H1 (cell line): ENCODE measurements at regions not wholly inside any gene's neighbourhood (a gene's known extent, or its start where the extent isn't known, plus 50 kb on each side); places are given as distances from the start of the nearest gene placed in this dataset.

Experiments used
- TF ChIP-seq, protein P1 (sequence below): fragments of 300-600 bp; sonication (generic); IDR thresholded peaks from 2 replicates; pipeline ENCODE4 v1.7.1; 2012; ENCODE audit warnings: low read length, moderate library complexity, mild to moderate bottlenecking, inconsistent platforms; ENCODE audit not compliant: insufficient replicate concordance

DNA sequence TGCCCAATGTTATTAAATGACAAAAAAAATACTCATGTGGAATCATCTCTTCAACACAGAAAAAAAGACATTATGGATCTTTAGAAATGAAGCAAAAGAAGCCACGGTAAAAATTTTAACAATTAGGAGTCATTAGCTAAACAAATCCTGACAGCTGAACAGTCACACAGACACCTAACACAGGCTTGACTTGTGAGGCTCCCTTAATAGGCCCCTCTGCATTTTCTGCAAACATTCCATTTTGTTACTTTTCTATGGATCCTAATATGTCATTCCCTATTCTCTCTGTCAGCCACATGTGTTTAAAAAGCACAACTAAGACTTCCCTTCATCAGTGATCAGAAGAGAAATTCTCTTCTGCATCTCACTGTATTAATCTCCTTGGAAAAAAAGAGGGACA lies 1331.5 kb downstream of the CDH8 start (continued):
- TF ChIP-seq, protein P1, sequence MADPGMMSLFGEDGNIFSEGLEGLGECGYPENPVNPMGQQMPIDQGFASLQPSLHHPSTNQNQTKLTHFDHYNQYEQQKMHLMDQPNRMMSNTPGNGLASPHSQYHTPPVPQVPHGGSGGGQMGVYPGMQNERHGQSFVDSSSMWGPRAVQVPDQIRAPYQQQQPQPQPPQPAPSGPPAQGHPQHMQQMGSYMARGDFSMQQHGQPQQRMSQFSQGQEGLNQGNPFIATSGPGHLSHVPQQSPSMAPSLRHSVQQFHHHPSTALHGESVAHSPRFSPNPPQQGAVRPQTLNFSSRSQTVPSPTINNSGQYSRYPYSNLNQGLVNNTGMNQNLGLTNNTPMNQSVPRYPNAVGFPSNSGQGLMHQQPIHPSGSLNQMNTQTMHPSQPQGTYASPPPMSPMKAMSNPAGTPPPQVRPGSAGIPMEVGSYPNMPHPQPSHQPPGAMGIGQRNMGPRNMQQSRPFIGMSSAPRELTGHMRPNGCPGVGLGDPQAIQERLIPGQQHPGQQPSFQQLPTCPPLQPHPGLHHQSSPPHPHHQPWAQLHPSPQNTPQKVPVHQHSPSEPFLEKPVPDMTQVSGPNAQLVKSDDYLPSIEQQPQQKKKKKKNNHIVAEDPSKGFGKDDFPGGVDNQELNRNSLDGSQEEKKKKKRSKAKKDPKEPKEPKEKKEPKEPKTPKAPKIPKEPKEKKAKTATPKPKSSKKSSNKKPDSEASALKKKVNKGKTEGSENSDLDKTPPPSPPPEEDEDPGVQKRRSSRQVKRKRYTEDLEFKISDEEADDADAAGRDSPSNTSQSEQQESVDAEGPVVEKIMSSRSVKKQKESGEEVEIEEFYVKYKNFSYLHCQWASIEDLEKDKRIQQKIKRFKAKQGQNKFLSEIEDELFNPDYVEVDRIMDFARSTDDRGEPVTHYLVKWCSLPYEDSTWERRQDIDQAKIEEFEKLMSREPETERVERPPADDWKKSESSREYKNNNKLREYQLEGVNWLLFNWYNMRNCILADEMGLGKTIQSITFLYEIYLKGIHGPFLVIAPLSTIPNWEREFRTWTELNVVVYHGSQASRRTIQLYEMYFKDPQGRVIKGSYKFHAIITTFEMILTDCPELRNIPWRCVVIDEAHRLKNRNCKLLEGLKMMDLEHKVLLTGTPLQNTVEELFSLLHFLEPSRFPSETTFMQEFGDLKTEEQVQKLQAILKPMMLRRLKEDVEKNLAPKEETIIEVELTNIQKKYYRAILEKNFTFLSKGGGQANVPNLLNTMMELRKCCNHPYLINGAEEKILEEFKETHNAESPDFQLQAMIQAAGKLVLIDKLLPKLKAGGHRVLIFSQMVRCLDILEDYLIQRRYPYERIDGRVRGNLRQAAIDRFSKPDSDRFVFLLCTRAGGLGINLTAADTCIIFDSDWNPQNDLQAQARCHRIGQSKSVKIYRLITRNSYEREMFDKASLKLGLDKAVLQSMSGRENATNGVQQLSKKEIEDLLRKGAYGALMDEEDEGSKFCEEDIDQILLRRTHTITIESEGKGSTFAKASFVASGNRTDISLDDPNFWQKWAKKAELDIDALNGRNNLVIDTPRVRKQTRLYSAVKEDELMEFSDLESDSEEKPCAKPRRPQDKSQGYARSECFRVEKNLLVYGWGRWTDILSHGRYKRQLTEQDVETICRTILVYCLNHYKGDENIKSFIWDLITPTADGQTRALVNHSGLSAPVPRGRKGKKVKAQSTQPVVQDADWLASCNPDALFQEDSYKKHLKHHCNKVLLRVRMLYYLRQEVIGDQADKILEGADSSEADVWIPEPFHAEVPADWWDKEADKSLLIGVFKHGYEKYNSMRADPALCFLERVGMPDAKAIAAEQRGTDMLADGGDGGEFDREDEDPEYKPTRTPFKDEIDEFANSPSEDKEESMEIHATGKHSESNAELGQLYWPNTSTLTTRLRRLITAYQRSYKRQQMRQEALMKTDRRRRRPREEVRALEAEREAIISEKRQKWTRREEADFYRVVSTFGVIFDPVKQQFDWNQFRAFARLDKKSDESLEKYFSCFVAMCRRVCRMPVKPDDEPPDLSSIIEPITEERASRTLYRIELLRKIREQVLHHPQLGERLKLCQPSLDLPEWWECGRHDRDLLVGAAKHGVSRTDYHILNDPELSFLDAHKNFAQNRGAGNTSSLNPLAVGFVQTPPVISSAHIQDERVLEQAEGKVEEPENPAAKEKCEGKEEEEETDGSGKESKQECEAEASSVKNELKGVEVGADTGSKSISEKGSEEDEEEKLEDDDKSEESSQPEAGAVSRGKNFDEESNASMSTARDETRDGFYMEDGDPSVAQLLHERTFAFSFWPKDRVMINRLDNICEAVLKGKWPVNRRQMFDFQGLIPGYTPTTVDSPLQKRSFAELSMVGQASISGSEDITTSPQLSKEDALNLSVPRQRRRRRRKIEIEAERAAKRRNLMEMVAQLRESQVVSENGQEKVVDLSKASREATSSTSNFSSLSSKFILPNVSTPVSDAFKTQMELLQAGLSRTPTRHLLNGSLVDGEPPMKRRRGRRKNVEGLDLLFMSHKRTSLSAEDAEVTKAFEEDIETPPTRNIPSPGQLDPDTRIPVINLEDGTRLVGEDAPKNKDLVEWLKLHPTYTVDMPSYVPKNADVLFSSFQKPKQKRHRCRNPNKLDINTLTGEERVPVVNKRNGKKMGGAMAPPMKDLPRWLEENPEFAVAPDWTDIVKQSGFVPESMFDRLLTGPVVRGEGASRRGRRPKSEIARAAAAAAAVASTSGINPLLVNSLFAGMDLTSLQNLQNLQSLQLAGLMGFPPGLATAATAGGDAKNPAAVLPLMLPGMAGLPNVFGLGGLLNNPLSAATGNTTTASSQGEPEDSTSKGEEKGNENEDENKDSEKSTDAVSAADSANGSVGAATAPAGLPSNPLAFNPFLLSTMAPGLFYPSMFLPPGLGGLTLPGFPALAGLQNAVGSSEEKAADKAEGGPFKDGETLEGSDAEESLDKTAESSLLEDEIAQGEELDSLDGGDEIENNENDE = no peak
